Psoas muscle (tissue), 7 donors: ENCODE measurements at regions not wholly inside any gene's neighbourhood (a gene's known extent, or its start where the extent isn't known, plus 50 kb on each side); places are given as distances from the start of the nearest gene placed in this dataset.

Experiments
- ATAC-seq, 4 donors: fragments of 200-7000 bp; cut with Tn5 transposase; one replicate each; pipeline ENCODE4 v1.9.1; 2020; ENCODE audit warnings: moderate library complexity in 3 of 4, mild to moderate bottlenecking in 2 of 4
- DNase-seq, 2 donors: peaks; one replicate each; pipeline ENCODE4 v3.0.0-alpha.2; 2020
- H3K27ac ChIP-seq: fragments of 200-600 bp; one replicate; pipeline ENCODE4 v1.8.0; 2022
- H3K27me3 ChIP-seq, 3 donors: fragments of 200-600 bp in 1 of 3; one replicate each; pipeline versions ENCODE4 v1.6.1 to v1.8.0; 2013 to 2022; ENCODE audit warnings: low read length in 2 of 3, mild to moderate bottlenecking in 2 of 3, moderate library complexity in 1 of 3; ENCODE audit not compliant: insufficient read depth in 3 of 3
- H3K36me3 ChIP-seq, 2 donors: fragments of 200-600 bp in 1 of 2; one replicate each; pipeline versions ENCODE4 v1.6.1 to v1.8.0; 2013 to 2022; ENCODE audit warnings: low read depth in 1 of 2, mild to moderate bottlenecking in 1 of 2, moderate library complexity in 1 of 2; ENCODE audit not compliant: insufficient read depth in 1 of 2
- H3K4me1 ChIP-seq: fragments of 200-600 bp; one replicate; pipeline ENCODE4 v1.8.0; 2022
- H3K4me3 ChIP-seq: fragments of 200-600 bp; one replicate; pipeline ENCODE4 v1.8.0; 2022; ENCODE audit warnings: mild to moderate bottlenecking
- H3K9me3 ChIP-seq: fragments of 200-600 bp; one replicate; pipeline ENCODE4 v1.8.0; 2022
- WGBS, 3 donors: extraction: QIAGEN DNeasy Blood & Tissue Kit; methylation state at CpG; one replicate each; pipeline versions ENCODE4 v1.1.6 to v1.1.7; 2013; 5-methylcytosine and 5-hydroxymethylcytosine counted together
- intact Hi-C, 2 donors: fragments of 100-400 bp; cut with DNase I; formaldehyde crosslinking; loops; one replicate each; pipeline versions ENCODE4 v1.11.0 to v1.14.2; 2022
- TF ChIP-seq, protein P1 (sequence below): fragments of 200-600 bp; IDR thresholded peaks from one replicate; pipeline ENCODE4 v1.8.0; 2022; ENCODE audit warnings: antibody characterized with exemption
- donor health status: healthy with polysubstance abuse.
- donor health status: DM: no; HTN: no; CAD: no; lungs with moderate emphysema.
- donor health status: Bipolar disorder and iron deficiency.
- donor health status: healthy.
- donor health status: DM: yes; HTN: yes; CAD: no.
- donor health status: DM: no; HTN: no; CAD: no.
- donor health status: DM: yes; HTN: yes; CAD: no.

DNA sequence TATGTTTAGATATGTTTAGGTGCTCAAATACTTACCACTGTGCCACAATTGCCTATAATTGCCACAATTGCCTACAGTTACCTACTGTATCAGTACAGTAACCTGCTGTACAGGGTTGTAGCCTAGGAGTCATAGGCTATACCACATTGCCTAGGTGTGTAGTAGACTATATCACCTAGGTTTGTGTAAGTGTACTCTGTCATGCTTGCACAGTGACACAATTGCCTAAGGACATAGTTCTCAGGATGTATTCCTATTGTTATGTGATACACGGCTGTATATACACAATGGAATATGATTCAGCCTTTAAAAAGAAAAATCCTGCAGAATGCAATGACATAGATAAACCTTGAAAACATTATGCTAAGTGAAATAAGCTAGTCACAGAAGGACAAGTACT is 264.8 kb downstream of the RAP2B start:
- DNase-seq (no peak), ATAC-seq (no peak)
- peaks cover 9% of the 10 kb centered on the region for H3K9me3 ChIP-seq
- no peaks in the 10 kb centered on the region for H3K4me1 ChIP-seq
- no peaks in the 10 kb centered on the region for H3K36me3 ChIP-seq
- TF ChIP-seq, protein P1, sequence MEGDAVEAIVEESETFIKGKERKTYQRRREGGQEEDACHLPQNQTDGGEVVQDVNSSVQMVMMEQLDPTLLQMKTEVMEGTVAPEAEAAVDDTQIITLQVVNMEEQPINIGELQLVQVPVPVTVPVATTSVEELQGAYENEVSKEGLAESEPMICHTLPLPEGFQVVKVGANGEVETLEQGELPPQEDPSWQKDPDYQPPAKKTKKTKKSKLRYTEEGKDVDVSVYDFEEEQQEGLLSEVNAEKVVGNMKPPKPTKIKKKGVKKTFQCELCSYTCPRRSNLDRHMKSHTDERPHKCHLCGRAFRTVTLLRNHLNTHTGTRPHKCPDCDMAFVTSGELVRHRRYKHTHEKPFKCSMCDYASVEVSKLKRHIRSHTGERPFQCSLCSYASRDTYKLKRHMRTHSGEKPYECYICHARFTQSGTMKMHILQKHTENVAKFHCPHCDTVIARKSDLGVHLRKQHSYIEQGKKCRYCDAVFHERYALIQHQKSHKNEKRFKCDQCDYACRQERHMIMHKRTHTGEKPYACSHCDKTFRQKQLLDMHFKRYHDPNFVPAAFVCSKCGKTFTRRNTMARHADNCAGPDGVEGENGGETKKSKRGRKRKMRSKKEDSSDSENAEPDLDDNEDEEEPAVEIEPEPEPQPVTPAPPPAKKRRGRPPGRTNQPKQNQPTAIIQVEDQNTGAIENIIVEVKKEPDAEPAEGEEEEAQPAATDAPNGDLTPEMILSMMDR = no peak
- intact Hi-C loops = no loop called here
- H3K27me3 ChIP-seq = no peaks in the 10 kb centered on the region
- H3K27ac ChIP-seq = no peak overlapping the region
- no peak overlapping the region for H3K4me3 ChIP-seq
- 82 to 98% (median 88%) methylated on average over 1 of the region's 1 CpG for WGBS, 3 donors

DNA sequence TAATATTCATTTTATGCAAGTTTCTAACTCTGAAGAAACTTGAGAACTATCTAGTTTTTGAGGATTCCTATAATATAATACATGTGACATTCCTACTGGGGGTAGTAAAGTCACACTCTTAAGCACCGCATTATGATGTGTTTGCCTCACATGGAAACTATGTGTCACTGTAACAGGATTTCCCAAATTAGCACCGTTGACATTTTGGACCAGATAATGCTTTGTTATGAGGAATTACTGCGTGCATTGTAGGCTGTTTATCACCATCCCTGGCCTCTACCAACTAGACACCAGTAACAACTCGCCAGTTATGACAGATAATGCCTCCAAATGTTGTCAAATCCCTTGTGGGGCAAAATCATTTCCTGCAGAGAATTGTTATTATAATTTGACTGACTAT is 267.8 kb downstream of the RAP2B start:
- WGBS, 3 donors = 41 to 51% (median 50%) methylated on average over 4 of the region's 4 CpGs
- DNase-seq (no peak), ATAC-seq (no peak)
- Histone ChIP-seq H3K27ac (no peak overlapping the region), H3K27me3 (no peaks in the 10 kb centered on the region), H3K4me1 (no peaks in the 10 kb centered on the region), H3K4me3 (no peak overlapping the region), H3K9me3 (no peaks in the 10 kb centered on the region), H3K36me3 (no peaks in the 10 kb centered on the region)
- TF ChIP-seq, protein P1 = no peak
- intact Hi-C loops = no loop called here

DNA sequence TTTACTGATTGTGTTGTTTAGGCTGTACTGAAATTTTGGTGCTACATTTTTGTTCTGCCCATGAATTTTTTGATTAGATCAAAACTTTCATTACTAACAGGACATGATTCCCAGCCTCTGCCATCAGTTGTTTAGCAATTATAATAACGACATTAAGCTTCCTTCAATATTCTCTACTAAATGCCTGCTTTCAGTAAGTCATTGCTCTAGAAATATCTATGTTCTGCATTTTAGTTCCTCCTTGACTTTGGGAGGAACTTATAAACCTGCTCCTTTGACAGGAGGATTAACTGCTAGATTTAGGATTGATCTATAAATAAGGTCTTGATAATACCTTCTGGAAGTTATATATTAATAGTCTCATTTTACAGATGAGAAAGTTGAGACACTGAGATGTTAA is 269.1 kb downstream of the RAP2B start:
- no peaks in the 10 kb centered on the region for H3K36me3 ChIP-seq
- H3K27me3 ChIP-seq = no peaks in the 10 kb centered on the region
- WGBS, 3 donors = 80 to 90% (median 89%) methylated on average over 1 of the region's 1 CpG
- no peak overlapping the region for H3K27ac ChIP-seq
- no peaks in the 10 kb centered on the region for H3K4me1 ChIP-seq
- no peak overlapping the region for H3K4me3 ChIP-seq
- intact Hi-C loops = no loop called here
- ATAC-seq (no peak), DNase-seq (no peak)
- no peaks in the 10 kb centered on the region for H3K9me3 ChIP-seq
- TF ChIP-seq, protein P1 = no peak

DNA sequence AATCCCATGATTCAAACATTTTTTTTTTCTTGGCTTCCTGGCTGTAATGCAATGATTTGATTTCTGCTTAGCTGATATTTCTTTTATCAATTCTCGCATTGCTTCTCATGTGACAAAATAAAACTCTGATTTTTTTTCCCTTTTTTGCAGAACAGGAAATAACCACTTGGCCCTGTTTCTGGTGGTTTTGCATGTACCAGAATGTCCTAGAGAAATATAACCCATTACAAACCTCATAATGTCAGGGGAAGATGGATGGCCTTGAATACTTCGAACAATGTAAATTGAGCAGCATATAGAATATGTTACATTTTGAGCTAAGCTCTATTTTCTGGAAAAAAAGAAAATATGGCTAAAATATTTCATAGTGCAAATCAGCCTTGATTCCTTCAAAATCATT is 275.6 kb downstream of the RAP2B start:
- TF ChIP-seq, protein P1 = no peak
- H3K4me3 ChIP-seq = no peak overlapping the region
- H3K27me3 ChIP-seq = no peaks in the 10 kb centered on the region
- WGBS, 3 donors = 9 to 32% (median 22%) methylated on average over 2 of the region's 2 CpGs
- no peaks in the 10 kb centered on the region for H3K9me3 ChIP-seq
- intact Hi-C loops = no loop called here
- no peak overlapping the region for H3K27ac ChIP-seq
- H3K4me1 ChIP-seq = no peaks in the 10 kb centered on the region
- no peaks in the 10 kb centered on the region for H3K36me3 ChIP-seq
- DNase-seq (no peak), ATAC-seq (no peak)

DNA sequence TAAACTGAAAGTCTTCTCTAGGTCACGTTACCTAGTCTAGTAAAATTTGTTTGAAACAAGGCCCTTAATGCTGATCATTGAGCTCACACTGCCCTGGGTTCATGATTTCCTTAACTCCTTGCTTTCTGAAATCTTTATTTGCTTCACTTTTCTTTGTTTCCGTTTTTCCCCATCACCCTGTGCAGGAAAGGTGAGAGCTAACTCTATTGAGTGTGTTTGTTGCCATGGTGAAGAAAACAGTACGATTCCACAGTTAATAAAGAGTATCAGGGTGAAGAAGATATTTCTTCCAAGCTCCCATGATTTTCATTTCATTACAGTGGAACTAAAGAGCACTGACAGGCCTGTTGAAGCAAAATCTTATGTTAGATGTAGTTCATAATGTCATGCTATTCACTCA is 276.2 kb downstream of the RAP2B start:
- 41 to 55% (median 47%) methylated on average over 3 of the region's 3 CpGs for WGBS, 3 donors
- Histone ChIP-seq H3K4me3 (no peak overlapping the region), H3K36me3 (no peaks in the 10 kb centered on the region), H3K9me3 (no peaks in the 10 kb centered on the region), H3K27me3 (no peaks in the 10 kb centered on the region), H3K4me1 (no peaks in the 10 kb centered on the region), H3K27ac (no peak overlapping the region)
- intact Hi-C loops = no loop called here
- ATAC-seq (no peak), DNase-seq (no peak)
- TF ChIP-seq, protein P1 = no peak
